ENCODE measurements at regions not wholly inside any gene's neighbourhood (a gene's known extent, or its start where the extent isn't known, plus 50 kb on each side); places are given as distances from the start of the nearest gene placed in this dataset.

DNA sequence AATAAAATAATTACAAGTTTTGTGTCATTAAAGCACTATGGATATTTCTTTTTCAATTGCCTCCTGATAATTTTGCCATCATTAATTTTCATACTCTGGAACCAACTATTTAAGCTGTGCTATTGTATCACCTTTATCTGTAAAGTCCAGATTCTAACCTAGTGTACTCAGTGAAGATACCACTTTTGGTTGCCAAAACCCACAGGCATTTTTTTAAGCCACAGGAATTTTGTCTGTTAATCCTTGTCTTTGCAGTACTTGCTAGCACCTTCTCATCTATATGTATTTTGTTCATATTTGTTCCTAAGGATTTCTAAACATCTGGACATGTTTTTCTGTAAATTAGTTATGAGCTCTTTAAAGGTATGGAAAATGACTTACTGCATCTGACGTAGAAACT is 481.4 kb upstream of the DAB2 start:
- peak; percentile 13 for DNase-seq (ENCODE audit: low read depth)
- H3K4me3 ChIP-seq (ENCODE audit: low read depth, low read length), result no peak overlapping the region
- TF ChIP-seq, protein P1, sequence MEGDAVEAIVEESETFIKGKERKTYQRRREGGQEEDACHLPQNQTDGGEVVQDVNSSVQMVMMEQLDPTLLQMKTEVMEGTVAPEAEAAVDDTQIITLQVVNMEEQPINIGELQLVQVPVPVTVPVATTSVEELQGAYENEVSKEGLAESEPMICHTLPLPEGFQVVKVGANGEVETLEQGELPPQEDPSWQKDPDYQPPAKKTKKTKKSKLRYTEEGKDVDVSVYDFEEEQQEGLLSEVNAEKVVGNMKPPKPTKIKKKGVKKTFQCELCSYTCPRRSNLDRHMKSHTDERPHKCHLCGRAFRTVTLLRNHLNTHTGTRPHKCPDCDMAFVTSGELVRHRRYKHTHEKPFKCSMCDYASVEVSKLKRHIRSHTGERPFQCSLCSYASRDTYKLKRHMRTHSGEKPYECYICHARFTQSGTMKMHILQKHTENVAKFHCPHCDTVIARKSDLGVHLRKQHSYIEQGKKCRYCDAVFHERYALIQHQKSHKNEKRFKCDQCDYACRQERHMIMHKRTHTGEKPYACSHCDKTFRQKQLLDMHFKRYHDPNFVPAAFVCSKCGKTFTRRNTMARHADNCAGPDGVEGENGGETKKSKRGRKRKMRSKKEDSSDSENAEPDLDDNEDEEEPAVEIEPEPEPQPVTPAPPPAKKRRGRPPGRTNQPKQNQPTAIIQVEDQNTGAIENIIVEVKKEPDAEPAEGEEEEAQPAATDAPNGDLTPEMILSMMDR (IDR thresholded peaks at IDR 0.05; ENCODE audit: insufficient read depth, low read length), result no peak

DNA sequence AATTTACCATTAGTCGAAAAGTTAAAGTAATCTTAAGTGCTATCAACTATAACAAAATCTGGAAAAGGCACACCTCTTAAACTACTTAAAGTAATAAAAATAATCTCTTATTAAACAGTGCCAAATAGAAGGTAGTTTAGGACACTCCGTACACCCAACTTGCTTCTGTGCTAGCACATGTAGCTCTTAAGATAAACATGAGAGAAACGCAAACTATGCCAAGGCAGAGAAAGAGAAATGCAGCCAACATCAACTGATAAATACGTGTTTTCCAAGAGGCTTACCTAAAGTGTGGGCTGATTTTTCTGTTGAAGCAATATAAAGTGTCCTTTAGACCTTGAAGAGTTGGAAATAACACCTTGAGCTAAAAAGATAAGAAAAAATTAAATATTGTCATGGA is 480.6 kb upstream of the DAB2 start:
- TF ChIP-seq, protein P1 (IDR thresholded peaks at IDR 0.05; ENCODE audit: insufficient read depth, low read length), result no peak
- peak; percentile 7 for DNase-seq (ENCODE audit: low read depth)
- no peak overlapping the region for H3K4me3 ChIP-seq (ENCODE audit: low read depth, low read length)

DNA sequence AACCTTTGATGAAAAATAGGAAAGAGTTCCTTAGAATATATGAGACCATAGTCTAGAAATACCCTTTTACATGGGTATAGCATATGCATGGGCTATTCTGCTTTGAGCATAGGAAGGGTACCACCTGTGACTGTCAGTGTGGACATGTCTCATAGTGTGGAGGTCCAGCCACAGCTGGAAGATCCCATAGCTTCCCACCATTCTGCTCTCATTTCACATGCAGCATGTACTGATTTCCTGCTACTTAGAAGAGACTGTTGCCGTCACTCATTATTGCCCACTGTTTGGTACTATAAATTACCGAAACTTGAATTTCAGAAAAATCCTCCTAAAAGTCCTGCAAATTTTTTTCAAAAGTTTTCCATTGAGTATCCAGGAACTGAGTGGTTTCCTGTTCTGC is 477.8 kb upstream of the DAB2 start:
- no peak overlapping the region for H3K4me3 ChIP-seq (ENCODE audit: low read depth, low read length)
- TF ChIP-seq, protein P1 (IDR thresholded peaks at IDR 0.05; ENCODE audit: insufficient read depth, low read length), result no peak
- DNase-seq (ENCODE audit: low read depth), result no peak

DNA sequence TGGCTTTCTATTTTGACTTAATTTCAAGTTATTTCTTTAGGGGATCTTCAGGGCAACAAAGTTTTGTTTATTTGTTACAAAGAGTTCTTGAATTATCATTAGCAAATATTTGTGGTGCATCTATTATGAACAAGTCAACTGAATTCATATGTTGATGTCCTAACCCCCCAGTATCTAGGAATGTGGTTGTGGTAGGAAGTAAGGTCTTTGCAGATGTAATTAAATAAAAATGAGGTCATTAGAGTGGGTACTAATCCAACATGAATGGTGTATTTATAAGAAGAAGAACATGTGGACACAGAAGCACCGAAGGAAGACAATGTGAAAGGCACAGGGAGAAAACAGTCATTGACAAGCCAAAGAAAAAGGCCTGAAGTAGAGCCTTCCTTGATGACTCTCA is 474.0 kb upstream of the DAB2 start:
- TF ChIP-seq, protein P1 (IDR thresholded peaks at IDR 0.05; ENCODE audit: insufficient read depth, low read length), result no peak
- no peak for DNase-seq (ENCODE audit: low read depth)
- no peak overlapping the region for H3K4me3 ChIP-seq (ENCODE audit: low read depth, low read length)

DNA sequence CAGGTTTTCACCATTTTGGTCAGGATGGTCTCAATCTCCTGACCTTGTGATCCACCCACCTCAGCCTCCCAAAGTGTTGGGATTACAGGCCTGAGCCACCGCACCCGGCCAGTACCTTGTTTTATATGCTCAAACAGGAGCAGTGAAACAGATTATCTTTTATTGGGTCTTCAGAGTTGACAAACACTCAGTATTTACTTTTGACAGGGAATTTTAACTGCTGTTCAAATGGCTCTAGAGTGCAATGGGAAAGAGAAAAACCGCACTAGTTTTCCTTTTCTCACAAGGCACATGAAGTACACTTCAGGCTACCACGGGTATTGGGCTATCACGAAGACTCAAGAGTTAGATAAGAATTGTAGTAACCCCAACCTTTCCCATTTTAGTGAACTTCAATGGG is 471.9 kb upstream of the DAB2 start:
- H3K4me3 ChIP-seq (ENCODE audit: low read depth, low read length), result no peak overlapping the region
- no peak for DNase-seq (ENCODE audit: low read depth)
- TF ChIP-seq, protein P1 (IDR thresholded peaks at IDR 0.05; ENCODE audit: insufficient read depth, low read length), result no peak

DNA sequence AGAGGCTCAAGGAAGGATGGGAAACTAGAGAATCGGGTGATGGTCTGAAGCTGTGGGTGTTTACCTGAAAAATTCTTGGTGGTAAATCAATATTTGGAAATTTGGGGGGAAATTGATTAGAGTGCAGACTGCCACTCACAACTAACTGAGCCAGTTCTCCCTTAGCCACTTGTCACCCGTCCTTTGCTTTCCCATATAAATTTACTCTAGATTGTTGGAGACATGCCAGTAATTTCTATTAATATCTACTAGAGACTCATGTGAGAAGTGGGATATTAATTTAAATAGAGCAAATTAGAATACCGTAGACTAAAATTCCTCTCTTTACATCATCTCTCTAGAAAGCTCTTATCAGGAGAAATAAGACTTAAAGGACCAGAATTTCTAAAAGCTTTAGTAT is 471.3 kb upstream of the DAB2 start:
- TF ChIP-seq, protein P1 (IDR thresholded peaks at IDR 0.05; ENCODE audit: insufficient read depth, low read length), result no peak
- DNase-seq (ENCODE audit: low read depth), result no peak
- H3K4me3 ChIP-seq (ENCODE audit: low read depth, low read length), result no peak overlapping the region

DNA sequence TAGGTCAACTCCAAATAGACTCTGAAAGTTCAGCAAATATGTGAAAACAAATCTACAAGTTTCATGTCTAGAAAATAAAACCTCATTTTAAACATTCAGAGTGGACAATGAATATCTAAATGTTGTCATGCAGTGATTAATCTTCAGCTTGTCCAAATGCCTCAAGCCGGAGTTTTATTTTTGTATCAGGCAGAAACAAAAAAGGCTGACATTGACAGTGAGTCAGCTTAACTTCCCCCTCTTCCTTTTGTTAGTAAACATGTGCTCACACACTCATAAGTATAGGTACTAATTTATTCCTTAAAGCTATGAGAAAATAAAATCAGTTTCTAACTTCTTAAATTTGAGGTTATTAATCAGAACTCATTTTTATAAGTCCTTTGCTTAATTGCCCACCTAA is 467.9 kb upstream of the DAB2 start:
- no peak overlapping the region for H3K4me3 ChIP-seq (ENCODE audit: low read depth, low read length)
- DNase-seq (ENCODE audit: low read depth), result peak; percentile 42
- TF ChIP-seq, protein P1 (IDR thresholded peaks at IDR 0.05; ENCODE audit: insufficient read depth, low read length), result no peak

All from fibroblast of the aortic adventitia (primary cell).